ENCODE measurements at regions not wholly inside any gene's neighbourhood (a gene's known extent, or its start where the extent isn't known, plus 50 kb on each side); places are given as distances from the start of the nearest gene placed in this dataset.

- 51 to 64% methylated on average over 5 of the region's 5 CpGs for WGBS, 2 donors
- Histone ChIP-seq H3K36me3 (no peaks in the 10 kb centered on the region), H3K9me3 (no peaks in the 10 kb centered on the region), H3K4me1 (no peaks in the 10 kb centered on the region), H3K27ac (no peak overlapping the region), H3K4me3 (no peak overlapping the region), H3K27me3 (no peaks in the 10 kb centered on the region)
- intact Hi-C loops (cut with DNase I) = no loop called here
- DNase-seq = no peak
- TF ChIP-seq POLR2A (IDR thresholded peaks at IDR 0.05) (no peak), CTCF (IDR thresholded peaks at IDR 0.05) (no peak)
Observed at GRCh38 chr16:76885776-76886537, 305.0 kb upstream of the MON1B start.

GRCh38 chr16:76897816-76898215, 293.2 kb upstream of the MON1B start:
- no peaks in the 10 kb centered on the region for H3K36me3 ChIP-seq
- TF ChIP-seq CTCF (IDR thresholded peaks at IDR 0.05) (no peak), POLR2A (IDR thresholded peaks at IDR 0.05) (no peak)
- no peak for DNase-seq
- H3K4me3 ChIP-seq = no peak overlapping the region
- intact Hi-C loops (cut with DNase I) = no loop called here
- H3K4me1 ChIP-seq = no peaks in the 10 kb centered on the region
- 67 to 88% methylated on average over 1 of the region's 1 CpG for WGBS, 2 donors
- no peaks in the 10 kb centered on the region for H3K9me3 ChIP-seq
- no peaks in the 10 kb centered on the region for H3K27me3 ChIP-seq
- no peak overlapping the region for H3K27ac ChIP-seq

GRCh38 chr16:76899767-76900166, 291.2 kb upstream of the MON1B start:
- TF ChIP-seq CTCF (IDR thresholded peaks at IDR 0.05) (no peak), POLR2A (IDR thresholded peaks at IDR 0.05) (no peak)
- Histone ChIP-seq H3K36me3 (no peaks in the 10 kb centered on the region), H3K27me3 (no peaks in the 10 kb centered on the region), H3K4me1 (no peaks in the 10 kb centered on the region), H3K27ac (no peak overlapping the region), H3K4me3 (no peak overlapping the region), H3K9me3 (no peaks in the 10 kb centered on the region)
- intact Hi-C loops (cut with DNase I) = no loop called here
- no peak for DNase-seq

GRCh38 chr16:76900285-76901263, 290.4 kb upstream of the MON1B start:
- intact Hi-C loops (cut with DNase I) = no loop called here
- Histone ChIP-seq H3K27me3 (no peaks in the 10 kb centered on the region), H3K4me1 (no peaks in the 10 kb centered on the region), H3K27ac (no peak overlapping the region), H3K9me3 (no peaks in the 10 kb centered on the region), H3K36me3 (no peaks in the 10 kb centered on the region), H3K4me3 (no peak overlapping the region)
- TF ChIP-seq CTCF (IDR thresholded peaks at IDR 0.05) (no peak), POLR2A (IDR thresholded peaks at IDR 0.05) (no peak)
- 38 to 48% methylated on average over 6 of the region's 6 CpGs for WGBS, 2 donors
- no peak for DNase-seq

GRCh38 chr16:76906552-76906951, 284.4 kb upstream of the MON1B start:
- intact Hi-C loops (cut with DNase I) = no loop called here
- Histone ChIP-seq H3K36me3 (no peaks in the 10 kb centered on the region), H3K9me3 (no peaks in the 10 kb centered on the region), H3K27ac (no peak overlapping the region), H3K27me3 (no peaks in the 10 kb centered on the region), H3K4me1 (no peaks in the 10 kb centered on the region), H3K4me3 (no peak overlapping the region)
- DNase-seq = no peak
- no peak for TF ChIP-seq CTCF (IDR thresholded peaks at IDR 0.05)
- no peak for TF ChIP-seq POLR2A (IDR thresholded peaks at IDR 0.05)
- WGBS, 2 donors = 11 to 43% methylated on average over 2 of the region's 2 CpGs
